A549 (cell line): ENCODE measurements at regions not wholly inside any gene's neighbourhood (a gene's known extent, or its start where the extent isn't known, plus 50 kb on each side); places are given as distances from the start of the nearest gene placed in this dataset.

Experiments used
- ATAC-seq, 2 experiments: fragments of 200-7000 bp in 1 of 2; fragments of >200 bp in 1 of 2; cut with Nextera tagmentation in 1 of 2; cut with Tn5 transposase in 1 of 2; 3 replicates each; pipeline versions ENCODE4 v1.8.0 to v1.9.1; 2018 to 2020; ENCODE audit warnings: mild to moderate bottlenecking in 1 of 2, moderate library complexity in 1 of 2
- CTCF ChIA-PET: fragments of 300-600 bp; sonication (Branson Sonifier 250); formaldehyde crosslinking; extraction: SDS; loops from one replicate; lab custom pipeline; 2021; ENCODE audit warnings: antibody characterized with exemption, inconsistent platforms; lab: Yijun Ruan, JAX
- POLR2A ChIA-PET: fragments of 350-600 bp; formaldehyde crosslinking; extraction: SDS; loops from one replicate; lab custom pipeline; 2021; ENCODE audit warnings: antibody characterized with exemption, inconsistent platforms; lab: Yijun Ruan, JAX
- DNase-seq, 2 experiments: peaks; one replicate each; pipeline versions ENCODE4 v3.0.0 to v3.0.0-alpha.2; 2011 to 2016; ENCODE audit warnings: low read depth in 1 of 2, low spot score in 1 of 2
- FAIRE-seq: peaks from 2 replicates; lab custom pipeline; 2011; peaks lifted over from hg19 to GRCh38; lab: Jason Lieb, UNC
- H3K27ac ChIP-seq, 2 experiments: fragments of >200 bp; sonication (Bioruptor Twin); formaldehyde crosslinking; 3 replicates each; pipeline ENCODE4 v1.5.1; 2016 to 2017
- H3K4me1 ChIP-seq: fragments of >200 bp; sonication (Bioruptor Twin); formaldehyde crosslinking; 3 replicates; pipeline ENCODE4 v1.6.1; 2016
- H3K4me2 ChIP-seq: fragments of >200 bp; sonication (Bioruptor Twin); formaldehyde crosslinking; 3 replicates; pipeline ENCODE4 v1.6.1; 2016
- H3K4me3 ChIP-seq: fragments of >200 bp; sonication (Bioruptor Twin); formaldehyde crosslinking; 3 replicates; pipeline ENCODE4 v1.5.1; 2016
- H3K9me3 ChIP-seq: fragments of >200 bp; sonication (Bioruptor Twin); formaldehyde crosslinking; 3 replicates; pipeline ENCODE4 v1.6.1; 2016
- CEBPB ChIP-seq, 2 experiments: fragments of >200 bp in 1 of 2; sonication (Bioruptor Twin) in 1 of 2; formaldehyde crosslinking in 1 of 2; IDR thresholded peaks; 2 replicates each; pipeline ENCODE4 v1.6.1; 2012 to 2016
- FOSB ChIP-seq: fragments of 250-450 bp; sonication (Bioruptor Pico); IDR thresholded peaks from 2 replicates; pipeline ENCODE4 v1.5.0; 2020; ENCODE audit warnings: mild to moderate bottlenecking, moderate library complexity
- FOSL2 ChIP-seq, 2 experiments: fragments of 450-650 bp in 1 of 2; fragments of >200 bp in 1 of 2; sonication (Bioruptor Twin) in 1 of 2; formaldehyde crosslinking; IDR thresholded peaks; 2 replicates each; pipeline versions ENCODE4 v1.5.0 to v1.6.1; 2016 to 2020; ENCODE audit warnings: mild to moderate bottlenecking in 1 of 2, moderate library complexity in 1 of 2
- HES2 ChIP-seq: fragments of >200 bp; sonication (Bioruptor Twin); formaldehyde crosslinking; IDR thresholded peaks from 2 replicates; pipeline ENCODE4 v1.6.1; 2016
- HMGXB4 ChIP-seq: fragments of 250-450 bp; sonication (Bioruptor Pico); IDR thresholded peaks from 2 replicates; pipeline ENCODE4 v1.5.0; 2021; ENCODE audit warnings: mild to moderate bottlenecking, moderate library complexity, borderline replicate concordance
- JUN ChIP-seq, 2 experiments: fragments of >200 bp; sonication (Bioruptor Twin); formaldehyde crosslinking; IDR thresholded peaks; 2 replicates in 1 of 2; 3 replicates in 1 of 2; pipeline ENCODE4 v1.6.1; 2016 to 2017
- KDM5A ChIP-seq: fragments of 200-600 bp; sonication (generic); IDR thresholded peaks from 2 replicates; pipeline ENCODE4 v1.6.1; 2016; ENCODE audit warnings: antibody characterized with exemption, mild to moderate bottlenecking
- MYC ChIP-seq: IDR thresholded peaks from 2 replicates; pipeline ENCODE4 v1.6.1; 2012; ENCODE audit warnings: mild to moderate bottlenecking, inconsistent platforms, low read length, improper control_type of control experiment, borderline replicate concordance
- NFE2L2 ChIP-seq: fragments of 150-350 bp; conservative IDR thresholded peaks from 2 replicates; pipeline ENCODE4 v1.6.1; 2014; ENCODE audit warnings: low read length
- NPAS2 ChIP-seq: fragments of 250-450 bp; sonication (Bioruptor Pico); IDR thresholded peaks from 2 replicates; pipeline ENCODE4 v1.8.0; 2022; ENCODE audit warnings: mild to moderate bottlenecking, moderate library complexity, borderline replicate concordance
- NR3C1 ChIP-seq: fragments of >200 bp; sonication (Bioruptor Twin); formaldehyde crosslinking; IDR thresholded peaks from 3 replicates; pipeline ENCODE4 v1.6.1; 2017
- PBX3 ChIP-seq: IDR thresholded peaks from 2 replicates; pipeline ENCODE4 v1.6.1; 2012
- POLR2A ChIP-seq: IDR thresholded peaks from 2 replicates; pipeline ENCODE4 v1.6.1; 2012; ENCODE audit warnings: mild to moderate bottlenecking, low read length
- RAD21 ChIP-seq, 2 experiments: fragments of >200 bp in 1 of 2; sonication (Bioruptor Twin) in 1 of 2; formaldehyde crosslinking in 1 of 2; IDR thresholded peaks in 1 of 2; conservative IDR thresholded peaks in 1 of 2; 2 replicates in 1 of 2; 3 replicates in 1 of 2; pipeline ENCODE4 v1.6.1; 2012 to 2018; ENCODE audit warnings: inconsistent platforms in 1 of 2
- RNF2 ChIP-seq: fragments of 200-600 bp; sonication (generic); IDR thresholded peaks from 2 replicates; pipeline ENCODE4 v1.6.1; 2016; ENCODE audit warnings: low read depth, mild to moderate bottlenecking, antibody characterized with exemption, moderate library complexity, borderline replicate concordance
- SREBF2 ChIP-seq: fragments of 450-650 bp; IDR thresholded peaks from 2 replicates; pipeline ENCODE4 v1.6.1; 2014; ENCODE audit warnings: mild to moderate bottlenecking, moderate library complexity
- TP53 ChIP-seq: fragments of 250-450 bp; sonication (Bioruptor Pico); IDR thresholded peaks from 2 replicates; pipeline ENCODE4 v1.5.0; 2021; ENCODE audit warnings: mild to moderate bottlenecking, moderate library complexity
- USF2 ChIP-seq: fragments of 450-650 bp; IDR thresholded peaks from 2 replicates; pipeline ENCODE4 v1.6.1; 2014; ENCODE audit warnings: antibody characterized with exemption
- ZFP36 ChIP-seq: fragments of 450-650 bp; IDR thresholded peaks from 2 replicates; pipeline ENCODE4 v1.6.1; 2014; ENCODE audit warnings: borderline replicate concordance; ENCODE audit not compliant: partially characterized antibody
- ZSCAN20 ChIP-seq: fragments of 250-450 bp; sonication (Bioruptor Pico); IDR thresholded peaks from 2 replicates; pipeline ENCODE4 v1.8.0; 2022; ENCODE audit warnings: mild to moderate bottlenecking, moderate library complexity
- WGBS: methylation state at CpG from one replicate; pipeline ENCODE4 v1.1.6; 2017; ENCODE audit errors: missing lambda C conversion rate; 5-methylcytosine and 5-hydroxymethylcytosine counted together
- TF ChIP-seq, protein P1 (sequence below): fragments of >200 bp; sonication (Bioruptor Twin); formaldehyde crosslinking; IDR thresholded peaks from 3 replicates; pipeline ENCODE4 v1.6.1; 2016
- TF ChIP-seq, protein P2 (sequence below): fragments of >200 bp; sonication (Bioruptor Twin); formaldehyde crosslinking; IDR thresholded peaks from 3 replicates; pipeline ENCODE4 v1.5.1; 2016
- TF ChIP-seq, protein P3 (sequence below): fragments of 200-600 bp; sonication (generic); IDR thresholded peaks from 2 replicates; pipeline ENCODE4 v1.6.1; 2016; ENCODE audit warnings: antibody characterized with exemption, mild to moderate bottlenecking, moderate library complexity

- no peak for TF ChIP-seq PBX3
- no peak for TF ChIP-seq POLR2A
- TF ChIP-seq RNF2 = no peak
- no peak for TF ChIP-seq USF2
- TF ChIP-seq MYC = no peak
- TF ChIP-seq NPAS2 (CRISPR knock-in tag) = no peak
- TF ChIP-seq NR3C1 = no peak
- TF ChIP-seq, protein P1, sequence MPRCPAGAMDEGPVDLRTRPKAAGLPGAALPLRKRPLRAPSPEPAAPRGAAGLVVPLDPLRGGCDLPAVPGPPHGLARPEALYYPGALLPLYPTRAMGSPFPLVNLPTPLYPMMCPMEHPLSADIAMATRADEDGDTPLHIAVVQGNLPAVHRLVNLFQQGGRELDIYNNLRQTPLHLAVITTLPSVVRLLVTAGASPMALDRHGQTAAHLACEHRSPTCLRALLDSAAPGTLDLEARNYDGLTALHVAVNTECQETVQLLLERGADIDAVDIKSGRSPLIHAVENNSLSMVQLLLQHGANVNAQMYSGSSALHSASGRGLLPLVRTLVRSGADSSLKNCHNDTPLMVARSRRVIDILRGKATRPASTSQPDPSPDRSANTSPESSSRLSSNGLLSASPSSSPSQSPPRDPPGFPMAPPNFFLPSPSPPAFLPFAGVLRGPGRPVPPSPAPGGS = no peak
- TF ChIP-seq ZFP36 = no peak
- TF ChIP-seq, protein P2, sequence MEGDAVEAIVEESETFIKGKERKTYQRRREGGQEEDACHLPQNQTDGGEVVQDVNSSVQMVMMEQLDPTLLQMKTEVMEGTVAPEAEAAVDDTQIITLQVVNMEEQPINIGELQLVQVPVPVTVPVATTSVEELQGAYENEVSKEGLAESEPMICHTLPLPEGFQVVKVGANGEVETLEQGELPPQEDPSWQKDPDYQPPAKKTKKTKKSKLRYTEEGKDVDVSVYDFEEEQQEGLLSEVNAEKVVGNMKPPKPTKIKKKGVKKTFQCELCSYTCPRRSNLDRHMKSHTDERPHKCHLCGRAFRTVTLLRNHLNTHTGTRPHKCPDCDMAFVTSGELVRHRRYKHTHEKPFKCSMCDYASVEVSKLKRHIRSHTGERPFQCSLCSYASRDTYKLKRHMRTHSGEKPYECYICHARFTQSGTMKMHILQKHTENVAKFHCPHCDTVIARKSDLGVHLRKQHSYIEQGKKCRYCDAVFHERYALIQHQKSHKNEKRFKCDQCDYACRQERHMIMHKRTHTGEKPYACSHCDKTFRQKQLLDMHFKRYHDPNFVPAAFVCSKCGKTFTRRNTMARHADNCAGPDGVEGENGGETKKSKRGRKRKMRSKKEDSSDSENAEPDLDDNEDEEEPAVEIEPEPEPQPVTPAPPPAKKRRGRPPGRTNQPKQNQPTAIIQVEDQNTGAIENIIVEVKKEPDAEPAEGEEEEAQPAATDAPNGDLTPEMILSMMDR = no peak
- TF ChIP-seq JUN (IDR thresholded peaks at IDR 0.05) = peak in 1 of 2 experiments; percentile 46; a peak in 2 of 5 replicates
- TF ChIP-seq KDM5A = no peak
- TF ChIP-seq, protein P3, sequence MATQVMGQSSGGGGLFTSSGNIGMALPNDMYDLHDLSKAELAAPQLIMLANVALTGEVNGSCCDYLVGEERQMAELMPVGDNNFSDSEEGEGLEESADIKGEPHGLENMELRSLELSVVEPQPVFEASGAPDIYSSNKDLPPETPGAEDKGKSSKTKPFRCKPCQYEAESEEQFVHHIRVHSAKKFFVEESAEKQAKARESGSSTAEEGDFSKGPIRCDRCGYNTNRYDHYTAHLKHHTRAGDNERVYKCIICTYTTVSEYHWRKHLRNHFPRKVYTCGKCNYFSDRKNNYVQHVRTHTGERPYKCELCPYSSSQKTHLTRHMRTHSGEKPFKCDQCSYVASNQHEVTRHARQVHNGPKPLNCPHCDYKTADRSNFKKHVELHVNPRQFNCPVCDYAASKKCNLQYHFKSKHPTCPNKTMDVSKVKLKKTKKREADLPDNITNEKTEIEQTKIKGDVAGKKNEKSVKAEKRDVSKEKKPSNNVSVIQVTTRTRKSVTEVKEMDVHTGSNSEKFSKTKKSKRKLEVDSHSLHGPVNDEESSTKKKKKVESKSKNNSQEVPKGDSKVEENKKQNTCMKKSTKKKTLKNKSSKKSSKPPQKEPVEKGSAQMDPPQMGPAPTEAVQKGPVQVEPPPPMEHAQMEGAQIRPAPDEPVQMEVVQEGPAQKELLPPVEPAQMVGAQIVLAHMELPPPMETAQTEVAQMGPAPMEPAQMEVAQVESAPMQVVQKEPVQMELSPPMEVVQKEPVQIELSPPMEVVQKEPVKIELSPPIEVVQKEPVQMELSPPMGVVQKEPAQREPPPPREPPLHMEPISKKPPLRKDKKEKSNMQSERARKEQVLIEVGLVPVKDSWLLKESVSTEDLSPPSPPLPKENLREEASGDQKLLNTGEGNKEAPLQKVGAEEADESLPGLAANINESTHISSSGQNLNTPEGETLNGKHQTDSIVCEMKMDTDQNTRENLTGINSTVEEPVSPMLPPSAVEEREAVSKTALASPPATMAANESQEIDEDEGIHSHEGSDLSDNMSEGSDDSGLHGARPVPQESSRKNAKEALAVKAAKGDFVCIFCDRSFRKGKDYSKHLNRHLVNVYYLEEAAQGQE = no peak
- no peak for TF ChIP-seq FOSB
- TF ChIP-seq CEBPB (IDR thresholded peaks at IDR 0.05) = peak in 1 of 2 experiments; percentile 54; a peak in 1 of 4 replicates
- TF ChIP-seq HES2 = no peak
- TF ChIP-seq HMGXB4 = no peak
These were observed 154.7 kb downstream of the TFAP2C start (continued) for GRCh38 chr20:56783826-56784225.

DNA sequence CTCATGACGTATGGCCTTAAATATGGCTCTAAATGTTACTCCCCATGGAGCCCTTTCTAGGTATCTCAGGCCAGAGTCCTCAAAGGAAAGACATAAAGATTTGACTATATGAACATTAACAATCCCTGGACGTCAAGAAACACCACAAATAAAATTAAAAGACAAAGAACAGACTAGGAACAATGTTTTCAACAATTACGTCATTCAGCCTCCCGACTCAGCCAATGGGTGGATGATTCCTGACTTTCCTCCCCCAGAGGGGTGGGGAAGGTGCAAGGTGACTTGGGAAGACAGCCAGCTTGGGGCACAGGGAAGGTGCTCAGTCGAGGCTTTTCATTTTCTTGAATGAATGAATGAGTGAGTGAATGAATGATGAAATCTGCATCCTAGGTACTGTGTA is 157.4 kb downstream of the TFAP2C start:
- 63% methylated on average over 5 of the region's 5 CpGs for WGBS
- H3K4me2 ChIP-seq = peak overlapping the region; percentile 44; the same call in 2 of the 3 replicates

More for the DNA sequence above, 157.4 kb downstream of the TFAP2C start:
- Histone ChIP-seq H3K4me1 (peaks cover 84% of the 10 kb centered on the region), H3K9me3 (no peaks in the 10 kb centered on the region), H3K27ac (peak overlapping the region; percentile 96 to 97), H3K4me3 (no peak overlapping the region)
- peak in 1 of 2 experiments; percentile 60 for DNase-seq
- ATAC-seq = no peak
- FAIRE-seq = no peak
- POLR2A ChIA-PET = no interaction called here
- TF ChIP-seq SREBF2 (no peak), RAD21 (conservative IDR thresholded peaks at IDR 0.05 in 1 of 2, IDR thresholded peaks at IDR 0.05 in 1 of 2) (no peak), FOSL2 (IDR thresholded peaks at IDR 0.05) (no peak), FOSL2 (CRISPR knock-in tag; IDR thresholded peaks at IDR 0.05) (no peak), CEBPB (IDR thresholded peaks at IDR 0.05) (no peak), ZSCAN20 (CRISPR knock-in tag) (no peak), NFE2L2 (no peak), NPAS2 (CRISPR knock-in tag) (no peak), KDM5A (no peak), TP53 (CRISPR knock-in tag) (0 out of 2 replicates have a peak, but pooled peaks have one; percentile 57)
- CTCF ChIA-PET = interaction anchor here (0.7 to 2.6 kb wide), 3 partner anchors 157 to 533 kb away, joined by 3 to 13 read pairs (median 3); no protein-coding TSS in a partner anchor
